Peyer's patch (tissue), 4 donors: ENCODE measurements at regions not wholly inside any gene's neighbourhood (a gene's known extent, or its start where the extent isn't known, plus 50 kb on each side); places are given as distances from the start of the nearest gene placed in this dataset.

Source experiments
- POLR2A ChIP-seq, 2 donors: fragments of 450-650 bp; IDR thresholded peaks; one replicate each; pipeline ENCODE4 v1.5.1; 2017; ENCODE audit warnings: antibody characterized with exemption in 2 of 2, mild to moderate bottlenecking in 2 of 2, moderate library complexity in 2 of 2
- TF ChIP-seq, protein P1 (sequence below), 6 experiments: fragments of 450-650 bp in 4 of 6; fragments of 200-600 bp in 2 of 6; sonication (generic) in 1 of 6; IDR thresholded peaks; one replicate each; pipeline ENCODE4 v1.5.1; 2017 to 2019; ENCODE audit warnings: antibody characterized with exemption in 6 of 6, mild to moderate bottlenecking in 3 of 6, moderate library complexity in 1 of 6

DNA sequence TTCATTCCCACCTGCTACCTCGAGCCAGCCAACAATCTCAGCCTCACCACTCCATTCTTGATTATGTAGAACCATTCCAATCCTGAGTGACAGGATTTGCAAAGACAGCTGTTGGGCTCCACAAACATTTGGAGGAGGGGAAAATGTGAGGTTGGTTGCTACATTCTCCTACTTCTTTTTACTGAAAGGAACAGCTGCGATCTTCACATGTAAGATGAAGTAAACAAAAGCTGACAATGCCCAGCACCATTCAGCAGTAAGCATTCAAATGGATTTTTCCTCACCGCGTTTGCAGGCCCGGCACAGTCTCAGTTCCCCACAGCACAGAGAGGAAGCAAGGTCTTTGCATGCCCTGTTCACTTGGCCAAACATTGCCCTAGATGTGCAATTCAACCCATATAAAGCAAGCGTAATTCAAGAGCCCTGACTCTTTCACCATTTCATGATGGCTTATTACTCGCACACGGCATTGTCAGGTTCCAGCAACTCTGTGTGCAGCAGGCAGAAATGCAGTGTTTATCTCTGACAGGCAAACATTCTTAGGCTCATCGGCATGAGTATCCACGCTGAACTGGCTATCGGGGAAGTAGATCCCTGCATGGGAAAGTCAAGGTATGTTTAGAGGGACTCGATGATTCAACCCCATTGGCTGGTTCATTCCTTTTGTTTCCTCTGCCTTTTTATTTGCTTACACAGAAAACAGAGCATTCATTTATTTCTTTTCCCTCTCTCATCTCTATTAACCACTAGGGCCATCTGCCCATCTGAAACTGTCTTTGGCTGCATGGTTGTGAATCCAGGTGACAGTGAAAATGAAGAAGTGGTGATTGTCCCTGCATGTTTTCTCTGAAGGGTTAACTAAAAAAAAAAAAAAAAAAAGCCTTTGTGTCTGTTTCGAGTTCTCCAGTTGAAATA lies 236.1 kb upstream of the PLEKHG7 start:
- TF ChIP-seq, protein P1, sequence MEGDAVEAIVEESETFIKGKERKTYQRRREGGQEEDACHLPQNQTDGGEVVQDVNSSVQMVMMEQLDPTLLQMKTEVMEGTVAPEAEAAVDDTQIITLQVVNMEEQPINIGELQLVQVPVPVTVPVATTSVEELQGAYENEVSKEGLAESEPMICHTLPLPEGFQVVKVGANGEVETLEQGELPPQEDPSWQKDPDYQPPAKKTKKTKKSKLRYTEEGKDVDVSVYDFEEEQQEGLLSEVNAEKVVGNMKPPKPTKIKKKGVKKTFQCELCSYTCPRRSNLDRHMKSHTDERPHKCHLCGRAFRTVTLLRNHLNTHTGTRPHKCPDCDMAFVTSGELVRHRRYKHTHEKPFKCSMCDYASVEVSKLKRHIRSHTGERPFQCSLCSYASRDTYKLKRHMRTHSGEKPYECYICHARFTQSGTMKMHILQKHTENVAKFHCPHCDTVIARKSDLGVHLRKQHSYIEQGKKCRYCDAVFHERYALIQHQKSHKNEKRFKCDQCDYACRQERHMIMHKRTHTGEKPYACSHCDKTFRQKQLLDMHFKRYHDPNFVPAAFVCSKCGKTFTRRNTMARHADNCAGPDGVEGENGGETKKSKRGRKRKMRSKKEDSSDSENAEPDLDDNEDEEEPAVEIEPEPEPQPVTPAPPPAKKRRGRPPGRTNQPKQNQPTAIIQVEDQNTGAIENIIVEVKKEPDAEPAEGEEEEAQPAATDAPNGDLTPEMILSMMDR (IDR thresholded peaks at IDR 0.05) = peak in 1 of 6 experiments; percentile 9
- peak in 1 of 2 donors; percentile 11 for TF ChIP-seq POLR2A (IDR thresholded peaks at IDR 0.05)
